Thyroid gland (tissue), 4 donors: ENCODE measurements at regions not wholly inside any gene's neighbourhood (a gene's known extent, or its start where the extent isn't known, plus 50 kb on each side); places are given as distances from the start of the nearest gene placed in this dataset.

ENCODE experiments used
- DNase-seq, 2 donors: peaks; one replicate each; pipeline ENCODE4 v3.0.0-alpha.2; 2019
- H3K27ac ChIP-seq, 3 donors: fragments of 200-600 bp; sonication (generic); 1 replicate in 2 of 3; 2 replicates in 1 of 3; pipeline ENCODE4 v1.5.1; 2016 to 2019; ENCODE audit warnings: mild to moderate bottlenecking in 1 of 3, moderate library complexity in 1 of 3
- H3K27me3 ChIP-seq: fragments of 200-600 bp; sonication (generic); one replicate; pipeline ENCODE4 v1.5.1; 2019
- H3K36me3 ChIP-seq, 2 donors: fragments of 200-600 bp; sonication (generic); one replicate each; pipeline ENCODE4 v1.5.1; 2016 to 2019
- H3K4me1 ChIP-seq, 2 donors: fragments of 200-600 bp; sonication (generic); one replicate each; pipeline ENCODE4 v1.5.1; 2017 to 2019
- H3K4me3 ChIP-seq, 3 donors: fragments of 200-600 bp; sonication (generic); replicated peaks in 1 of 3; 1 replicate in 2 of 3; 2 replicates in 1 of 3; pipeline ENCODE4 v1.5.1; 2016; ENCODE audit warnings: mild to moderate bottlenecking in 1 of 3
- H3K9me3 ChIP-seq: fragments of 200-600 bp; sonication (generic); one replicate; pipeline ENCODE4 v1.5.1; 2017
- POLR2A ChIP-seq, 2 donors: fragments of 450-650 bp; IDR thresholded peaks; one replicate each; pipeline ENCODE4 v1.6.1; 2017; ENCODE audit warnings: antibody characterized with exemption in 2 of 2, mild to moderate bottlenecking in 2 of 2, moderate library complexity in 1 of 2
- WGBS, 2 donors: methylation state at CpG; one replicate each; pipeline ENCODE4 v1.1.5; 2017; 5-methylcytosine and 5-hydroxymethylcytosine counted together
- intact Hi-C: fragments of 100-400 bp; cut with DNase I; formaldehyde crosslinking; loops from one replicate; pipeline ENCODE4 v1.15.1; 2023
- TF ChIP-seq, protein P1 (sequence below), 6 experiments: fragments of 200-600 bp in 3 of 6; fragments of 450-650 bp in 3 of 6; sonication (generic) in 3 of 6; IDR thresholded peaks; one replicate each; pipeline ENCODE4 v1.5.1; 2016 to 2019; ENCODE audit warnings: antibody characterized with exemption in 6 of 6, mild to moderate bottlenecking in 2 of 6, inconsistent platforms in 1 of 6, moderate library complexity in 1 of 6

DNA sequence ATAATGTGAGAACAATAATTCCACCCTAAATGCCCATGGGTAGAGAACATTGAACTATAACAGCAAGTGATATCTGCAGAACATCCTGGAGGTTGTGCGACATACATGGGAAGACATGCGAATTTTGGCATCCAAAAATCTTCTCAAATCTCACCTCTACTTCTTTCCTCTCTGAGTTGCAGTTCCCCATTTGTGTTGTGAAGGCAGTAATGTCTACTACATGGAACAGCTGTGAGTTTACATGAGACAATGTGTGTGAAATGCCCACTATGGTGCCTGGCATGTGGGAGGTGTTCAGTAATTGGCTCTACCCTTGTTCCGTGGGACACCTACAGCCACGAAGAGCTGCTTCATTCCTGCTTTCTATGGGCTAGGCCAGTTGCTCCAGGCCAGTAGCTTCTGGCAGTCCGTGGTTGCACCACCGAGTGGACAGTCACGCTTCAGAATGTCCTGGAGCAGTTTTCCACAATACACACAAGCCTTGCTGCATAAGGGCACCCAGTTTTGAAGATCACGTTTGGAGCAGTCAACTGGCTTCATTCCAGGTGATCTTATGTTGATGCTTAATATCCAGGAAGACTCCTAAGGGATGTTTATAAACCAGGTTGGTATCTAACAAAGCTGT lies 297.7 kb downstream of the DEPDC1B start:
- H3K27ac ChIP-seq: peak overlapping the region in 1 of 3 donors; percentile 35
- WGBS, 2 donors: 45 to 61% methylated on average over 8 of the region's 8 CpGs
- intact Hi-C loops: no loop called here
- no peaks in the 10 kb centered on the region for H3K9me3 ChIP-seq
- no peak overlapping the region for H3K4me3 ChIP-seq
- no peaks in the 10 kb centered on the region for H3K27me3 ChIP-seq
- TF ChIP-seq POLR2A (IDR thresholded peaks at IDR 0.05): no peak
- TF ChIP-seq, protein P1, sequence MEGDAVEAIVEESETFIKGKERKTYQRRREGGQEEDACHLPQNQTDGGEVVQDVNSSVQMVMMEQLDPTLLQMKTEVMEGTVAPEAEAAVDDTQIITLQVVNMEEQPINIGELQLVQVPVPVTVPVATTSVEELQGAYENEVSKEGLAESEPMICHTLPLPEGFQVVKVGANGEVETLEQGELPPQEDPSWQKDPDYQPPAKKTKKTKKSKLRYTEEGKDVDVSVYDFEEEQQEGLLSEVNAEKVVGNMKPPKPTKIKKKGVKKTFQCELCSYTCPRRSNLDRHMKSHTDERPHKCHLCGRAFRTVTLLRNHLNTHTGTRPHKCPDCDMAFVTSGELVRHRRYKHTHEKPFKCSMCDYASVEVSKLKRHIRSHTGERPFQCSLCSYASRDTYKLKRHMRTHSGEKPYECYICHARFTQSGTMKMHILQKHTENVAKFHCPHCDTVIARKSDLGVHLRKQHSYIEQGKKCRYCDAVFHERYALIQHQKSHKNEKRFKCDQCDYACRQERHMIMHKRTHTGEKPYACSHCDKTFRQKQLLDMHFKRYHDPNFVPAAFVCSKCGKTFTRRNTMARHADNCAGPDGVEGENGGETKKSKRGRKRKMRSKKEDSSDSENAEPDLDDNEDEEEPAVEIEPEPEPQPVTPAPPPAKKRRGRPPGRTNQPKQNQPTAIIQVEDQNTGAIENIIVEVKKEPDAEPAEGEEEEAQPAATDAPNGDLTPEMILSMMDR (IDR thresholded peaks at IDR 0.05): no peak
- H3K4me1 ChIP-seq: peaks cover 0 to 23% of the 10 kb centered on the region in 2 donors
- no peaks in the 10 kb centered on the region for H3K36me3 ChIP-seq
- peak; percentile 70 to 78 for DNase-seq

DNA sequence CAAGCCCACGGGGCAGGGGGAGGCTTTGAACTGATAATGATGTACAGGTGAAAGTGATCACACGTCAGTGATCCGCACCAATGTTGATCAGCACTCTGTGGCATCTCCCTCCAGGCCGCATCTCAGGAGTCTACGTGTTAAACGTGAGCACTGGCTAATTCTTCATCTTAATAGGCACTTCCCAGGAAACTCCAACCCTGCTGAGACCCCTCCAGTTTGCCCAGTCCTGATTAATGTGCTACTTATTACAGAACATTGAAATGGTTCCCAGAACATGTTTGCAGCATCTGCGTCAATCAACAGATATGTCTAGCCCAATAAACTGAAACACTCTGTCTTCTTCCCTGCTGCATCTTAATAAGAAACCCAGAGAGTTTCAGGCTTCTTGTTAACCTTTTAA lies 298.4 kb downstream of the DEPDC1B start:
- H3K9me3 ChIP-seq: no peaks in the 10 kb centered on the region
- no peak overlapping the region for H3K4me3 ChIP-seq
- no peaks in the 10 kb centered on the region for H3K36me3 ChIP-seq
- H3K4me1 ChIP-seq: peaks cover 0 to 23% of the 10 kb centered on the region in 2 donors
- H3K27me3 ChIP-seq: no peaks in the 10 kb centered on the region
- WGBS, 2 donors: 72 to 86% methylated on average over 7 of the region's 7 CpGs
- intact Hi-C loops: no loop called here
- H3K27ac ChIP-seq: no peak overlapping the region
- DNase-seq: no peak
- TF ChIP-seq POLR2A (IDR thresholded peaks at IDR 0.05): no peak
- TF ChIP-seq, protein P1 (IDR thresholded peaks at IDR 0.05): no peak

DNA sequence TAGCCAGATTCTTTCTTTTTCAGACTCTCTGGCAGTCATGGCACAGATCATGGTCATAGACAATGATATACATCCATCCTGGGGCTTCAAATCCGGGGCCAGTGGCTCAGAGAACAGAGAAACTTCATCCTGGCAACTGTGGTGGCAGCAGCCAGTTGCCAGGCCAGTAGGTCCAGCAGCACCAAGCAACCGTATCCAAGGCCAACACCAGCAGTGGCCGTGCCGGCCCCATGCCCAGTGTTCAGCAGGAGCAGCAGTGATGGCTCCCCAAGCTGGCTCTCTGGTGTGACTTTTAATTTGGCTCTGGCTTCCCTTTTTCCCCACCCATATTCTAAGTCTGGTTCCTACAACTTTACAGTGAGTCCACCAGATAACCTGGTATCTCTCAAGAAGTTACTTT lies 300.5 kb downstream of the DEPDC1B start:
- TF ChIP-seq POLR2A (IDR thresholded peaks at IDR 0.05): no peak
- TF ChIP-seq, protein P1 (IDR thresholded peaks at IDR 0.05): no peak
- H3K27me3 ChIP-seq: no peaks in the 10 kb centered on the region
- H3K36me3 ChIP-seq: no peaks in the 10 kb centered on the region
- 95 to 97% methylated on average over 4 of the region's 4 CpGs for WGBS, 2 donors
- DNase-seq: no peak
- H3K4me3 ChIP-seq: no peak overlapping the region
- intact Hi-C loops: no loop called here
- peaks cover 0 to 16% of the 10 kb centered on the region in 2 donors for H3K4me1 ChIP-seq
- H3K9me3 ChIP-seq: no peaks in the 10 kb centered on the region
- H3K27ac ChIP-seq: no peak overlapping the region

DNA sequence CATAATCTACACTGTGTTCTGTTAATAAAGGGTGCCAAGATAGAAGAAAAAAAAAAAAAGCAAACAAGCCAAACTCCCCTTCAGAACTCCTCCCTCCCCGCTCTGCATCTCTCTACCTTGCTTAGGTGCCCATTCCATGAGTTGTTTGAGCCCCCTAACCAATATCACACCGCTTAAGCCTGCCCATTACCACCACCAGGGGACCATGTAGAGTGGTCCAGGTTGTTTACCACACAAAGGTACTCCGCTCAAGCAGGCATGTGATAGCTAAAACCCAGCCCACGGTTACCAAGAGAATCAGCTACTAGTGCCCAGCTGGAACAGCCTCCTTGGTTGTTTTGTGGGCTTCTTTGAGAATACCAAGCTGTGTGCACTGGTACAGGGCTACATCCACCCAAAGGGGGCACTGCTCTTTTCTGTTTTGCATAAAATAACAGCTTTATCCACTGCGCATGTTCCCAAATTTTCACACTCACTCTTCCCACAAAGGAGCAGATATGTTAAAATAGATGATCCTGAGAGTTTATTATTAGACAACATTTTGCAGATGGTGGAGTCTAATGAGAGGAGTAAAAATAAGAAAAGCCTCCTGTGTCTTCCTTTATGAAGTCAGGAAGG lies 304.1 kb downstream of the DEPDC1B start:
- intact Hi-C loops: no loop called here
- Histone ChIP-seq H3K4me1 (no peaks in the 10 kb centered on the region), H3K27me3 (no peaks in the 10 kb centered on the region), H3K36me3 (no peaks in the 10 kb centered on the region), H3K27ac (no peak overlapping the region), H3K4me3 (no peak overlapping the region), H3K9me3 (no peaks in the 10 kb centered on the region)
- WGBS, 2 donors: 90 to 92% methylated on average over 5 of the region's 5 CpGs
- TF ChIP-seq, protein P1 (IDR thresholded peaks at IDR 0.05): no peak
- no peak for TF ChIP-seq POLR2A (IDR thresholded peaks at IDR 0.05)
- no peak for DNase-seq

DNA sequence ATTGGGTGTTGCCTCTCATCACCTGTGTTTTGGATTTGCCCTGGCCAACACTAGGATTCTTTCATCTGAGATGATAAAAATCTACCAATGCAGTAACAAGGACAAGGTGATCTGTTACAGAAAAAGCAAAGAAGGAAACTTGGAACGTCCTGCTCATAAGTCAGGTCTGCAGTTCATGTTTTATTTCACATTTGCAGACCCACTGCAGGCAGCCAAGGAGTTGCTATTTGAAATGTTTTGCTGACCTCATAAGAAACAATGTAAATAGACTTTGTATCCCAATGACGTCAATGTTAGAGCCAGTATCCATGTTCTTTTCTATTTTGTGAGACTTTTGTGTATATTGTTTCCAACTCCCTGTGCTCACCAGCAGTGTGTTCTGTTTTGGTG lies 312.9 kb downstream of the DEPDC1B start:
- H3K4me1 ChIP-seq: no peaks in the 10 kb centered on the region
- intact Hi-C loops: no loop called here
- TF ChIP-seq, protein P1 (IDR thresholded peaks at IDR 0.05): no peak
- TF ChIP-seq POLR2A (IDR thresholded peaks at IDR 0.05): no peak
- 73 to 82% methylated on average over 2 of the region's 2 CpGs for WGBS, 2 donors
- no peaks in the 10 kb centered on the region for H3K36me3 ChIP-seq
- no peak overlapping the region for H3K4me3 ChIP-seq
- no peaks in the 10 kb centered on the region for H3K27me3 ChIP-seq
- no peak for DNase-seq
- H3K9me3 ChIP-seq: no peaks in the 10 kb centered on the region
- no peak overlapping the region for H3K27ac ChIP-seq
